Osteoblast (primary cell): ENCODE measurements at regions not wholly inside any gene's neighbourhood (a gene's known extent, or its start where the extent isn't known, plus 50 kb on each side); places are given as distances from the start of the nearest gene placed in this dataset.

Source experiments
- DNase-seq: peaks from one replicate; pipeline ENCODE4 v3.0.0; 2011; ENCODE audit warnings: low spot score, mixed read lengths; ENCODE audit not compliant: insufficient read length; ENCODE audit errors: missing footprints
- H2AFZ ChIP-seq: 2 replicates; pipeline ENCODE4 v1.6.0; 2011; ENCODE audit warnings: mild to moderate bottlenecking, low read length
- H3K27ac ChIP-seq: 2 replicates; pipeline ENCODE4 v1.5.1; 2011; ENCODE audit warnings: mild to moderate bottlenecking, low read depth, low read length, moderate library complexity
- H3K27me3 ChIP-seq: 2 replicates; pipeline ENCODE4 v1.6.0; 2012; ENCODE audit warnings: mild to moderate bottlenecking, control low read depth, inconsistent platforms, low read length, moderate library complexity; ENCODE audit not compliant: insufficient read depth
- H3K36me3 ChIP-seq: 2 replicates; pipeline ENCODE4 v1.5.1; 2011; ENCODE audit warnings: mild to moderate bottlenecking, low read length, control low read depth, moderate library complexity; ENCODE audit not compliant: insufficient read depth
- H3K4me1 ChIP-seq: 2 replicates; pipeline ENCODE4 v1.5.1; 2011; ENCODE audit warnings: mild to moderate bottlenecking, low read length, control low read depth, moderate library complexity; ENCODE audit not compliant: insufficient read depth
- H3K4me2 ChIP-seq: 2 replicates; pipeline ENCODE4 v1.6.0; 2011; ENCODE audit warnings: mild to moderate bottlenecking, low read length; ENCODE audit not compliant: insufficient read depth
- H3K4me3 ChIP-seq: fragments of 200-600 bp; sonication (generic); 3 replicates; pipeline ENCODE4 v1.5.1; 2012; ENCODE audit warnings: mild to moderate bottlenecking, low read length, inconsistent platforms; ENCODE audit not compliant: insufficient read depth
- H3K79me2 ChIP-seq: 2 replicates; pipeline ENCODE4 v1.6.0; 2012; ENCODE audit warnings: mild to moderate bottlenecking, low read length, control low read depth, inconsistent platforms; ENCODE audit not compliant: insufficient read depth
- H3K9me3 ChIP-seq: 2 replicates; pipeline ENCODE4 v1.5.1; 2011; ENCODE audit warnings: low read depth, low read length, control low read depth
- H4K20me1 ChIP-seq: 2 replicates; pipeline ENCODE4 v1.6.0; 2012; ENCODE audit warnings: mild to moderate bottlenecking, low read length, control low read depth; ENCODE audit not compliant: insufficient read depth
- CTCF ChIP-seq: IDR thresholded peaks from 2 replicates; pipeline ENCODE4 v1.5.1; 2011; ENCODE audit warnings: mild to moderate bottlenecking, low read depth, low read length, moderate library complexity; ENCODE audit errors: extremely low read depth

GRCh38 chr9:28938981-28939380, 1365.7 kb upstream of the C9orf72 start:
- H3K27me3 ChIP-seq = no peaks in the 10 kb centered on the region
- no peak overlapping the region for H3K4me3 ChIP-seq
- no peak overlapping the region for H3K27ac ChIP-seq
- H3K9me3 ChIP-seq = peaks cover 2% of the 10 kb centered on the region
- no peaks in the 10 kb centered on the region for H4K20me1 ChIP-seq
- no peak overlapping the region for H2AFZ ChIP-seq
- H3K36me3 ChIP-seq = no peaks in the 10 kb centered on the region
- H3K4me2 ChIP-seq = no peak overlapping the region
- no peak for DNase-seq
- H3K4me1 ChIP-seq = no peaks in the 10 kb centered on the region
- TF ChIP-seq CTCF = no peak
- H3K79me2 ChIP-seq = no peaks in the 10 kb centered on the region

- Histone ChIP-seq H3K79me2 (no peaks in the 10 kb centered on the region), H3K4me2 (no peak overlapping the region), H3K27ac (no peak overlapping the region), H2AFZ (no peak overlapping the region), H3K36me3 (no peaks in the 10 kb centered on the region), H4K20me1 (no peaks in the 10 kb centered on the region), H3K4me1 (no peaks in the 10 kb centered on the region), H3K27me3 (no peaks in the 10 kb centered on the region), H3K4me3 (no peak overlapping the region), H3K9me3 (peaks cover 2% of the 10 kb centered on the region)
- DNase-seq = no peak
- no peak for TF ChIP-seq CTCF
Observed at GRCh38 chr9:28941856-28942255, 1368.6 kb upstream of the C9orf72 start.

- no peak for DNase-seq
- no peaks in the 10 kb centered on the region for H3K79me2 ChIP-seq
- no peak overlapping the region for H3K4me2 ChIP-seq
- H3K4me3 ChIP-seq = no peak overlapping the region
- no peaks in the 10 kb centered on the region for H4K20me1 ChIP-seq
- TF ChIP-seq CTCF = no peak
- no peaks in the 10 kb centered on the region for H3K27me3 ChIP-seq
- no peak overlapping the region for H3K27ac ChIP-seq
- no peaks in the 10 kb centered on the region for H3K36me3 ChIP-seq
- H3K9me3 ChIP-seq = no peaks in the 10 kb centered on the region
- H2AFZ ChIP-seq = no peak overlapping the region
- H3K4me1 ChIP-seq = no peaks in the 10 kb centered on the region
Observed at GRCh38 chr9:28942941-28943340, 1369.7 kb upstream of the C9orf72 start.

- peaks cover 2% of the 10 kb centered on the region for H3K9me3 ChIP-seq
- H3K4me1 ChIP-seq = no peaks in the 10 kb centered on the region
- no peak overlapping the region for H3K27ac ChIP-seq
- H3K27me3 ChIP-seq = no peaks in the 10 kb centered on the region
- no peak for TF ChIP-seq CTCF
- no peak overlapping the region for H2AFZ ChIP-seq
- H3K36me3 ChIP-seq = no peaks in the 10 kb centered on the region
- H3K4me3 ChIP-seq = no peak overlapping the region
- no peak for DNase-seq
- no peaks in the 10 kb centered on the region for H4K20me1 ChIP-seq
- no peak overlapping the region for H3K4me2 ChIP-seq
- H3K79me2 ChIP-seq = no peaks in the 10 kb centered on the region
Observed at GRCh38 chr9:28946648-28947047, 1373.4 kb upstream of the C9orf72 start.
